Loucy (cell line): ENCODE measurements at regions not wholly inside any gene's neighbourhood (a gene's known extent, or its start where the extent isn't known, plus 50 kb on each side); places are given as distances from the start of the nearest gene placed in this dataset.

Experiments
- H2AFZ ChIP-seq: fragments of 200-600 bp; sonication (generic); 2 replicates; pipeline ENCODE4 v1.6.0; 2016; ENCODE audit warnings: antibody characterized with exemption, mild to moderate bottlenecking, low read length, moderate library complexity
- H3F3A ChIP-seq: fragments of 200-600 bp; 2 replicates; pipeline ENCODE4 v1.6.0; 2016; ENCODE audit warnings: antibody characterized with exemption, low read depth, mild to moderate bottlenecking
- H3K27me3 ChIP-seq: fragments of 200-600 bp; sonication (generic); 2 replicates; pipeline ENCODE4 v1.6.1; 2014; ENCODE audit warnings: low read length, mild to moderate bottlenecking; ENCODE audit not compliant: insufficient read depth, poor library complexity, severe bottlenecking
- H3K36me3 ChIP-seq: fragments of 200-600 bp; sonication (generic); 2 replicates; pipeline ENCODE4 v1.6.1; 2016; ENCODE audit warnings: low read length; ENCODE audit not compliant: insufficient read depth
- H3K4me1 ChIP-seq: fragments of 200-600 bp; sonication (generic); 2 replicates; pipeline ENCODE4 v1.5.1; 2014; ENCODE audit warnings: low read length, mild to moderate bottlenecking; ENCODE audit not compliant: insufficient read depth, poor library complexity, severe bottlenecking
- H3K4me2 ChIP-seq: fragments of 200-600 bp; sonication (generic); 2 replicates; pipeline ENCODE4 v1.6.0; 2014; ENCODE audit warnings: antibody characterized with exemption, low read length, low read depth, mild to moderate bottlenecking; ENCODE audit not compliant: poor library complexity, severe bottlenecking
- H3K4me3 ChIP-seq: fragments of 200-600 bp; sonication (generic); 2 replicates; pipeline ENCODE4 v1.5.1; 2014; ENCODE audit warnings: low read length, mild to moderate bottlenecking, mixed read lengths; ENCODE audit not compliant: poor library complexity, severe bottlenecking
- H3K79me2 ChIP-seq: fragments of 200-600 bp; sonication (generic); 2 replicates; pipeline ENCODE4 v1.6.1; 2014; ENCODE audit warnings: low read length; ENCODE audit not compliant: insufficient read depth
- H3K9ac ChIP-seq: fragments of 200-600 bp; sonication (generic); 2 replicates; pipeline ENCODE4 v1.6.0; 2014; ENCODE audit warnings: mild to moderate bottlenecking, low read depth, low read length, moderate library complexity; ENCODE audit not compliant: poor library complexity, severe bottlenecking
- H3K9me2 ChIP-seq: fragments of 200-600 bp; sonication (generic); replicated peaks from 2 replicates; pipeline ENCODE4 v1.6.1; 2016; ENCODE audit warnings: low read depth, low read length, mixed read lengths
- H3K9me3 ChIP-seq: fragments of 200-600 bp; sonication (generic); 2 replicates; pipeline ENCODE4 v1.6.1; 2014; ENCODE audit warnings: mild to moderate bottlenecking, antibody characterized with exemption, low read length, low read depth; ENCODE audit not compliant: insufficient read depth
- H4K20me1 ChIP-seq: fragments of 200-600 bp; sonication (generic); 2 replicates; pipeline ENCODE4 v1.6.0; 2014; ENCODE audit warnings: antibody characterized with exemption, low read length, mild to moderate bottlenecking; ENCODE audit not compliant: insufficient read depth, poor library complexity, severe bottlenecking
- CTCF ChIP-seq: fragments of 200-600 bp; sonication (generic); conservative IDR thresholded peaks from 2 replicates; pipeline ENCODE4 v1.5.1; 2014; ENCODE audit warnings: mild to moderate bottlenecking, antibody characterized with exemption, low read length
- EZH2phosphoT487 ChIP-seq: fragments of 200-600 bp; IDR thresholded peaks from 2 replicates; pipeline ENCODE4 v1.6.1; 2018; ENCODE audit warnings: antibody characterized with exemption, mild to moderate bottlenecking, moderate library complexity, borderline replicate concordance

DNA sequence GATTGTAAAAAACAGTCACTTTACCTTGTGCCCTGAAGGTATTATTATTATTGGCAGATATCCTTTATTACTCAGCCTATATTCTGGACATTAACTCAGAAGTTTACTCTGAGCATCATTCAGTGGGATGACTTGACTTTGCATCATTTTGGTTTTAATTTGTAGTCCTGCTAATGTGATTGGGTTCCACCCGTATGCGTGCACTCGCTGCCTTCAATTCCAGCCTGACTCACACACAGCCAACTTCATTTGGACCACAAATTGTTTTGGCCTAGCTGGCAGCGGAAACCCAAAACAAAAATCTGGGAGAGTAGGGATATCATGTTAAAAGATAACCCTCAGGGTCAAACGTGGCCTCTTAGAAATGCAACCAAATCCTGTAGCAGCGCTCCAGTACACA lies 704.4 kb upstream of the SLC35B3 start:
- H3K79me2 ChIP-seq: no peaks in the 10 kb centered on the region
- no peaks in the 10 kb centered on the region for H4K20me1 ChIP-seq
- no peak overlapping the region for H3K9ac ChIP-seq
- H2AFZ ChIP-seq: no peak overlapping the region
- H3K9me3 ChIP-seq: no peaks in the 10 kb centered on the region
- H3K4me2 ChIP-seq: no peak overlapping the region
- H3K4me3 ChIP-seq: no peak overlapping the region
- no peaks in the 10 kb centered on the region for H3K27me3 ChIP-seq
- H3K36me3 ChIP-seq: no peaks in the 10 kb centered on the region
- H3K4me1 ChIP-seq: no peaks in the 10 kb centered on the region
- no peak for TF ChIP-seq EZH2phosphoT487
- H3F3A ChIP-seq: no peaks in the 10 kb centered on the region
- no peaks in the 10 kb centered on the region for H3K9me2 ChIP-seq

DNA sequence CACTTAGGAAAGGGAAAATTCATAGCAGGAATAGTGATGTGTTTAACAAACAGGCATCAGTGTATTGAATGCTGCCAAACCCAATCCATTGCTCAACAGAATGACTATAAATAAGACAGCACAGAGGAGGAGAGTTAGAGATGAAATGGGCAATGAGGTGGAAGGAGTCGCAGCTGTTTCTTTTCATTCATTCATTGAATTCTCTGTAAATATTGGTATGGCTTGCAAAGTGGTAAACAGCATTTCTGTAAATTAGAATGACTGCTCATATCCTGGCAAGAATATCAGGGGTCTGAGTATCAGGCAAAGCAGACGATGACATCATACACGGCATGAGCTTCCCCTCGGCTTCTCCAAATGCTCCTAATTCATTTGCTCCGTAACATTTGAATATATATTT lies 703.6 kb upstream of the SLC35B3 start:
- no peaks in the 10 kb centered on the region for H3K9me3 ChIP-seq
- H4K20me1 ChIP-seq: no peaks in the 10 kb centered on the region
- H3K9ac ChIP-seq: no peak overlapping the region
- H3K36me3 ChIP-seq: no peaks in the 10 kb centered on the region
- H3K4me2 ChIP-seq: no peak overlapping the region
- TF ChIP-seq EZH2phosphoT487 (no peak), CTCF (no peak)
- no peaks in the 10 kb centered on the region for H3F3A ChIP-seq
- H3K4me1 ChIP-seq: no peaks in the 10 kb centered on the region
- no peaks in the 10 kb centered on the region for H3K79me2 ChIP-seq
- H3K27me3 ChIP-seq: no peaks in the 10 kb centered on the region
- H2AFZ ChIP-seq: no peak overlapping the region
- H3K9me2 ChIP-seq: no peaks in the 10 kb centered on the region
- H3K4me3 ChIP-seq: no peak overlapping the region

DNA sequence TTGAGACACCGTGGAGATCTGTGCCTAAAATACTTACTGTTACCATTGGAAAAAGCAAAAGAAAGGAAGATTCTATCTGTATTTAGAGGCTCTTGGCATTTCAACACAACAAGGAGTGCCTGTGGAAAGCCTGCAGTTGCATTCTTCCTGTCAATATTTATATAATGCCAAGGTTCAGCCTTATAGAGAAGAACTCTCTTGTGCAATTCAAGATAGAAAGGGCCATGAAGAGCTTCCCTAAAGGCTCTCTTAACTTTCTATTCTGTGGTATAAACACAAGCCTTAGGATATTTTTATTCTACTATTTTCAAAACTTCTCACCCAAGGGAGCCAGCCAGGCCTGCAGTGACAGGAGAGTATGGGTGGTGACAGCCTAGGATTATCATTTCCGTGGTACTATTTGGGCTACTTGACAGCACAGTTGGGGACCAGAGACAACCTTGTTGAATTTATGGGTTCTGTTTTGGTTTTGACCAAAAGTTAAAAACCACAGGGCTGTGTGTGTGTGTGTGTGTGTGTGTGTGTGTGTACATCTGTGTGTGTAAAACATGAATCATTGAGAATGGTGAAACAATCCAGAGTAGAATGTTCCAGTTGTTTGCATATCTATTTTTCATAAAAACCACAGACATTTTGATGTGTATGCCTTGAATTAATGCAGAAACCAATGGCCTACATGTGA lies 700.9 kb upstream of the SLC35B3 start:
- Histone ChIP-seq H3K4me3 (no peak overlapping the region), H3K9me2 (no peaks in the 10 kb centered on the region), H3F3A (no peaks in the 10 kb centered on the region), H3K36me3 (no peaks in the 10 kb centered on the region), H3K9me3 (no peaks in the 10 kb centered on the region), H3K27me3 (no peaks in the 10 kb centered on the region), H3K9ac (no peak overlapping the region), H3K4me1 (no peaks in the 10 kb centered on the region), H3K4me2 (no peak overlapping the region), H3K79me2 (no peaks in the 10 kb centered on the region), H2AFZ (no peak overlapping the region), H4K20me1 (no peaks in the 10 kb centered on the region)
- TF ChIP-seq CTCF: no peak
- no peak for TF ChIP-seq EZH2phosphoT487

DNA sequence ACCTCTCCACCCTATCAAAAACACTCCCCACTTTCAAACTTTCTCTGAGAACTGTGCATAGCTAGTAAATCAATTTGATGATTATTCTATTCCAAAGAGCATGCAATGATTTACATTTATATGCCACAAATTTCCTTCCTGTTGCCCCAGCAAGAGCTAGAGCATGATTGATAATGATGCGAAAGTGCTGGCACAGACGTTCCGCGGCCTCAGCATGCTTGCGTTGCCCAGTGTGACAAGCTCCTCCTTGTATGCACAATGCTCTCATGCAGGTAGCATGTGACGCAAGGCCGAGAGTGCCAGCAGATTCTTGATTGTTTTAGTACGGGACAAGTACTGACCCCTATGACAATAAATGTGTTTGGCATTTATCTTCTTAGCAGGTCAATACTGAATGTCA lies 696.3 kb upstream of the SLC35B3 start:
- H3K36me3 ChIP-seq: no peaks in the 10 kb centered on the region
- no peak overlapping the region for H3K4me2 ChIP-seq
- no peak overlapping the region for H3K9ac ChIP-seq
- H3K79me2 ChIP-seq: no peaks in the 10 kb centered on the region
- no peak overlapping the region for H3K4me3 ChIP-seq
- no peaks in the 10 kb centered on the region for H4K20me1 ChIP-seq
- H3K4me1 ChIP-seq: no peaks in the 10 kb centered on the region
- H3K9me3 ChIP-seq: no peaks in the 10 kb centered on the region
- no peaks in the 10 kb centered on the region for H3K9me2 ChIP-seq
- no peaks in the 10 kb centered on the region for H3F3A ChIP-seq
- TF ChIP-seq CTCF (no peak), EZH2phosphoT487 (no peak)
- no peaks in the 10 kb centered on the region for H3K27me3 ChIP-seq
- H2AFZ ChIP-seq: no peak overlapping the region
